ENCODE measurements at regions not wholly inside any gene's neighbourhood (a gene's known extent, or its start where the extent isn't known, plus 50 kb on each side); places are given as distances from the start of the nearest gene placed in this dataset.

GRCh38 chr20:21901470-21902275 lies 196.2 kb downstream of the PAX1 start:
- no peak for DNase-seq (ENCODE audit: low read depth)
- no peak overlapping the region for H3K4me3 ChIP-seq (replicated peaks; ENCODE audit: low read depth, low read length)
- TF ChIP-seq, protein P1, sequence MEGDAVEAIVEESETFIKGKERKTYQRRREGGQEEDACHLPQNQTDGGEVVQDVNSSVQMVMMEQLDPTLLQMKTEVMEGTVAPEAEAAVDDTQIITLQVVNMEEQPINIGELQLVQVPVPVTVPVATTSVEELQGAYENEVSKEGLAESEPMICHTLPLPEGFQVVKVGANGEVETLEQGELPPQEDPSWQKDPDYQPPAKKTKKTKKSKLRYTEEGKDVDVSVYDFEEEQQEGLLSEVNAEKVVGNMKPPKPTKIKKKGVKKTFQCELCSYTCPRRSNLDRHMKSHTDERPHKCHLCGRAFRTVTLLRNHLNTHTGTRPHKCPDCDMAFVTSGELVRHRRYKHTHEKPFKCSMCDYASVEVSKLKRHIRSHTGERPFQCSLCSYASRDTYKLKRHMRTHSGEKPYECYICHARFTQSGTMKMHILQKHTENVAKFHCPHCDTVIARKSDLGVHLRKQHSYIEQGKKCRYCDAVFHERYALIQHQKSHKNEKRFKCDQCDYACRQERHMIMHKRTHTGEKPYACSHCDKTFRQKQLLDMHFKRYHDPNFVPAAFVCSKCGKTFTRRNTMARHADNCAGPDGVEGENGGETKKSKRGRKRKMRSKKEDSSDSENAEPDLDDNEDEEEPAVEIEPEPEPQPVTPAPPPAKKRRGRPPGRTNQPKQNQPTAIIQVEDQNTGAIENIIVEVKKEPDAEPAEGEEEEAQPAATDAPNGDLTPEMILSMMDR (IDR thresholded peaks at IDR 0.05; ENCODE audit: low read length, missing control alignments), result no peak

GRCh38 chr20:21900431-21900830 lies 195.0 kb downstream of the PAX1 start:
- TF ChIP-seq, protein P1 (IDR thresholded peaks at IDR 0.05; ENCODE audit: low read length, missing control alignments), result no peak
- no peak for DNase-seq (ENCODE audit: low read depth)
- no peak overlapping the region for H3K4me3 ChIP-seq (replicated peaks; ENCODE audit: low read depth, low read length)

- H3K4me3 ChIP-seq (replicated peaks; ENCODE audit: low read depth, low read length), result no peak overlapping the region
- TF ChIP-seq, protein P1 (IDR thresholded peaks at IDR 0.05; ENCODE audit: low read length, missing control alignments), result no peak
- DNase-seq (ENCODE audit: low read depth), result no peak
Observed at GRCh38 chr20:21874921-21875320, 169.5 kb downstream of the PAX1 start.

DNA sequence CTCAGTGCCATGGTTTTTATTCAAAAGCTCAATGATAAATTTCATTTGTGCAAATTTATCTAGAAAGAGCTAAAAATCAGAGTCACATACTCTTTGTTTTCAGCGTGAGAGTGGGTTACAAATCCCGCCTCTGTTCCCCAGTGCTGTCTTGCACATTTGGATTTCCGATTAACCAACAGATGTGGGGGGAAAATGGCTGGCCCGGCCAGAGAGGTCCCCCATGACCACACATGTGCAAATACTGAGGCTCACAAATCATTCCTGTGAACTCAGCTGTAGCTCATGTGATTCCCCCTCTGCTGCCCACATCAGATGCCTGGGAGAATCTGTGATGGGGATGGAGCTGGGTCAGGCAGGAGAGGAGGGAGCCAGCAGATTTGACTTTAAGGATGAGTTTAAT lies 168.7 kb downstream of the PAX1 start:
- TF ChIP-seq, protein P1 (IDR thresholded peaks at IDR 0.05; ENCODE audit: low read length, missing control alignments), result no peak
- DNase-seq (ENCODE audit: low read depth), result no peak
- no peak overlapping the region for H3K4me3 ChIP-seq (replicated peaks; ENCODE audit: low read depth, low read length)

GRCh38 chr20:21873291-21873690 lies 167.8 kb downstream of the PAX1 start:
- TF ChIP-seq, protein P1 (IDR thresholded peaks at IDR 0.05; ENCODE audit: low read length, missing control alignments), result no peak
- DNase-seq (ENCODE audit: low read depth), result no peak
- H3K4me3 ChIP-seq (replicated peaks; ENCODE audit: low read depth, low read length), result no peak overlapping the region

- no peak for DNase-seq (ENCODE audit: low read depth)
- no peak overlapping the region for H3K4me3 ChIP-seq (replicated peaks; ENCODE audit: low read depth, low read length)
- TF ChIP-seq, protein P1 (IDR thresholded peaks at IDR 0.05; ENCODE audit: low read length, missing control alignments), result no peak
Observed at GRCh38 chr20:21867811-21868210, 162.3 kb downstream of the PAX1 start.

GRCh38 chr20:21867353-21867752 lies 161.9 kb downstream of the PAX1 start:
- DNase-seq (ENCODE audit: low read depth), result no peak
- TF ChIP-seq, protein P1 (IDR thresholded peaks at IDR 0.05; ENCODE audit: low read length, missing control alignments), result no peak
- H3K4me3 ChIP-seq (replicated peaks; ENCODE audit: low read depth, low read length), result no peak overlapping the region

All from fibroblast of pulmonary artery (primary cell).